Kidney tubule cell (primary cell): ENCODE measurements at regions not wholly inside any gene's neighbourhood (a gene's known extent, or its start where the extent isn't known, plus 50 kb on each side); places are given as distances from the start of the nearest gene placed in this dataset.
"Not testable (repeated sequence)": the region's sequence is repeated elsewhere in the genome, so short reads cannot be mapped to it uniquely, and the experiment has no call there.

Experiments used
- DNase-seq: peaks from one replicate; pipeline ENCODE4 v3.0.0-alpha.2; 2018; ENCODE audit warnings: low spot score

DNA sequence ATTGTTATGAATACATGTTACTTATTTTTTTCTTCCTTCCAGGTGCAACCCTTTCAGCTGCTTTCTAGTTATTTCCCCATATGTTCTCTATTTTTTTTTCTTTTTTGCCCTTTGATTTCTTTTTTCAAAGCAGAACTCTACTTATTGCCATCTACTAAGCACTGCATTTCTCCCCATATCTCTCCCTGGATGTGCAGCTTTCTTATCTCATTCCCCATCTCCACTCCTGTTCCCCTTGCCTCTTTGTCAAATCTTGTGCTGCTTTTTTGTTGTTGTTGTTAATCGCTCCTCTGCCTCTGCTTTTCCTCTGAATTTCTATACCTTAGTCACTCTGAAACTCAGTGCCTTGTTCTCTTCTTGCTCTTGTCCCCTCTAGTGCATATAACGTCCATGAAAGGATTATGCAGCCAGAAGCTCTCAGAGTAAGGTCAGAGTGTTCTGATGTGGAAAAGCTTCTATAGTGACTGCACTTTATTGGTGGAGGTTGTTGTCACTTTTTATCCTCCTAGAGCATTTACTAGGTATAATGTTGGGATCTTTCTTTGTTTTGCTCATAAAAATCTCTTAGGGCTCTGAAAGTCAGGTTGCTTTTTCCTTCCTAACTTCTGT is 51.1 kb upstream of the JADE1 start:
- no peak for DNase-seq

DNA sequence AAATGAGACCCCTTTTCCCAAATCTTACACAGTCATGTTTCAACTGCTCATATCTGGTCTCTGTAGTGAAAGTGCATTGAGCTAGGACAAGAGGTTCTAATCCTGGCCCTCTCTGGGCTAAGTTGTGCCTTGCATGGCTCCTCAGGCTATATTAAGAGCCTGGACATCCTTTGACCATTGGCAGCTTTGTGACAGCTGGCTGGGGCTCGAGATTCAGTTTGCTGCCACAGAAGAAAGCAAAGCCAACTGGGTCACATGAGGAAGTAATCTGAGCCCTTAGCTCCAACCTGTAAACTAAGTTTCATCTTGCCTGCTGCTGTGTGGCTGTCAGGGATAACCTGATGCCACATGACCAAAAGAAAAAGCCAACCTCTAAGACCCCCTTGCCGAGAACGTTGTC is 51.8 kb upstream of the JADE1 start:
- DNase-seq: no peak

DNA sequence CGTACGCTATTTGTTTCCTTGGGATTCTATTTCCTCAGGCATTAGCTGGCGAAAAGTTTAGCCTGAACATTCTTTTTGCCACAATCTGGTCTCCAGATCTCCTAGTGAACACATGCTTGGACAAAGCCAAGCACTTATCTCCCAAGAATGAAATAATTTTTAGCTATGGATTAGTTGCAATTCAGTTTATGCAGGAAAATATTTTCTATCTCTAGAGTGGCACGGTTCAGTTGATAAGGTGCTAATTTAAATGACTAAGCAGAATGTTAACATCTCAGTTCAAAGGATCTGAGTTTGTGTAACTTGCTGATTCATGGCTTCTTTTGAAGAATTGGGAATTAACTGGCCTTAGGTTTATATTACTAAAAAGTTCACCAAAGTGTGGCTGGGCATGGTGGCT is 58.1 kb upstream of the JADE1 start:
- peak; percentile 11 for DNase-seq

DNA sequence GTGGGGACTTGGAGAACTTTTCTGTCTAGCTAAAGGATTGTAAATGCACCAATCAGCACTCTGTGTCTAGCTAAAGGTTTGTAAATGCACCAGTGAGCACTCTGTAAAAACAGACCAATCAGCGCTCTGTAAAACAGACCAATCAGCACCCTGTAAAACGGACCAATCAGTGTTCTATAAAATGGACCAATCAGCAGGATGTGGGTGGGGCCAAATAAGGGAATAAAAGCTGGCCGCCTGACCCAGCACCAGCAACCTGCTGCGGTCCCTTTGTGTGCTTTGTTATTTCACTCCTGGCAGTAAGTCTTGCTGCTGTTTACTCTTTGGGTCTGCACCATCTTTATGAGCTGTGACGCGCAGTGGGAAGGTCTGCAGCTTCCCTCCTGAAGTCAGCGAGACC is 67.8 kb upstream of the JADE1 start:
- DNase-seq: not testable (repeated sequence)

DNA sequence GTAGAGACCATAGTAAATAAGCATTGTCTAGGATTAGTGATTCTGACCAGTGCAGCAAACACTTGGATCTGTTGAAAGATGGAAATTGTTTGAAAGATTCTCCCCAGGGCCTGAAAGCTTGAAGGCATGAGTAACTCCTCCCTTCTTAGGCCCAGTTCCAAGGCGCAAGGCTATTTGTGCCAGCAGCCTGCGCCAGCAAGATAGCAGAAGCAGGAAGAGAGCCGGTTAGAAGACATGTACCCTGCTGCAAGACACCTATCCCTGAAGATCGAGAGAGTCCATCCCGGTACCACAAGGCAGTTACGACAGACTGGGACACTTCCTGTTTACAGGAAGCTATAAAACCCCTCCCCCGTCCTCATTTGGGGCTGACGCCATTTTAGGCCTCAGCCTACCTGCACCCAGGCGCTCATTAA is 72.4 kb upstream of the JADE1 start:
- DNase-seq: no peak

DNA sequence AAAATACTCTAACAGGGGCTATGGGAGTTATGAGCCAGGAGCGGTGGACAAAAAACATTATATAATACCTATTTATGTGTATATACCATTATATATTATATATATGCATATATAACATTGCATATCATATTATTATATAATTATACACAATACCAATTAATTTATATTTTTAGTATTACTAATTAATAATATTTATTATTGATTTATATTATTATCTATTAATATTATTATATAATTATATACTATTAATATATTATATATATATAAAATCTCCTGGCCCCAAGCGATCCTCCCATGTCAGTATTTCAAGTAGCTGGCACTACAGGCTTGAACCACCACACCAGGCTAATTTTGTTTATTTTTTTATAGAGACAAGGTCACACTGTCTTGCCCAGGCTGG is 73.8 kb upstream of the JADE1 start:
- no peak for DNase-seq

DNA sequence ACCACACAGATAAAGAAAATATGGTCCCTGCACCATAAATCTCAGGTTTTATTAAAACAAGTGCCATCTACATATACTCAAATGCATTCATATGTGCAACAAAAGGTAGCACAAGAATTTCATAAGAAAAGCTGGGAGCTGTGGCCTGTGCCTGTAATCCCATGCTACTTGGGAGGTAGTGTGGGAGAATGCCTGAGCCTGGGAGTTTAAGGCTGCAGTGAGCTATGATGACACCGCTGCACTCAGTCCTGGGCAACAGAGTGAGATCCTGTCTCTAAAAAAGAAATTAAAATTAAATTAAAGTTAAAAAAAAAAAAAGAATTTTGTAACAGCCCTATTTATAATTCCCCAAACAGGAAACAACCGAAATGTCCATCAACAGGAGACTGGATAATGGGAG is 81.3 kb upstream of the JADE1 start:
- no peak for DNase-seq

DNA sequence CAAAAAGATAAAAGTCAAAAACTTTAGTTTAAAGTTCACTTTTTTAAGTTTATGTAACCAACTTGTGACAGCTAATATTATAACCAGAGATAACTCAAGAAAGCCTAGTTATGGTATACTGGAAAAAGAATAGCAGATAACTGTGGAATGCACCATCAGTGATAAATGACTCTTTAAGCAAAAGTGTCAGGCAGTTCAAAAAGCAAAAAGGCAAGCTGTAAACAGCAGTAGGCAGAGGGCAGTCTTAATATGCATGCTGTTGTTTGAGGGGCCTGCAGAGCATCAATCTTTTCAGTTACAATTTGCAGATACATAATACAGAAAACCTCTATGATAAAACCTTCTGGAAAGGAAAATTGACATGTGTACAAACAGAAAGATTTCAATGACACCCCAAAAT is 81.8 kb upstream of the JADE1 start:
- DNase-seq: no peak

DNA sequence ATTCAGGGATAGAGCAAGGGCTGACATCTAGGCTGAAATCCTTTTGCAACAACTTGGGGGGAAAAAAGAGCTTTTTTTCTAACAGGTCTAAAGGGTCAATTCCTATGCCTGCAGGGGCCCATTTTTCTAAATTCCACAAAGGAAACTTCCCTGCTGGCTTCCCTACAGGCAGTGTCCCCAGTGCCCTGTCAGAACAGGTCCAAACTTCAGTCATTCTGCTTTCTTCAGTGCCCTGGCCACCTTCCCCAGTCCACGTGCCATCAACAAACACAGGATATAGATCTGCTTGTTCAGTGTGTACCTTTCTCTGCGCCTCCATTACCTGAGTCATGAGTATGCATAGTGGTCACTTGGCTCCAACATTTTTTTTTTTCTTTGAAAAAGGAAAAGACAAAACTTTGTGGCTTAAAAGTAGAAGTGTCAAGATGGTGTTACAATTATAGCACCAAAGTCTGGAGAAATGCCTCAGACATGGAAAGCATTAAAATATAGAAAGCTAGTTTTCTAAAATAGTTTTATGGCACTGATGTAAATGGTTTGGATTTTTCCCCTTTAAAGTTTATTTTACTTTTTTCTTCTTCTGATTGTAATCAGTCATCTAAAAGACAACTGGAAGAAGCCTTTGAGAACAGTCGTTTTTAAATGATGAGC is 84.0 kb upstream of the JADE1 start:
- DNase-seq: no peak

DNA sequence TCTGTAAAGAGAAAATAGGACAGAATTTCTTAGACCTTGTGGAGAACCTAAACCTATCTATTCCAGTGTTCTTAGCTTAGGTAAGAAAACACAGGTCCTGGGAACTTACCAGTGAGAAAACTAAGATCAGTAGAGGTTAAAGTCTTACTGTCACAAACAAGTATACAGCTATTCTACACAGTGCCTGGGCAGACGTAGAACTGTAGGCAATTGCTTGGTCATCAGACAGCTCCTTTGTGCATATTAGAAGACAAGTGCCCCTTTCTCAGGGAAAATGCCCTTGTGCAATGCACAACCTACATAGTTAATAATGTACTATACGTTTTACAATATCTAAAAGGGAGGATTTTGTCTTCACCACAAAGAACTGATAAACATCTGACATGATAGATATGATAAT is 86.6 kb upstream of the JADE1 start:
- DNase-seq: no peak

DNA sequence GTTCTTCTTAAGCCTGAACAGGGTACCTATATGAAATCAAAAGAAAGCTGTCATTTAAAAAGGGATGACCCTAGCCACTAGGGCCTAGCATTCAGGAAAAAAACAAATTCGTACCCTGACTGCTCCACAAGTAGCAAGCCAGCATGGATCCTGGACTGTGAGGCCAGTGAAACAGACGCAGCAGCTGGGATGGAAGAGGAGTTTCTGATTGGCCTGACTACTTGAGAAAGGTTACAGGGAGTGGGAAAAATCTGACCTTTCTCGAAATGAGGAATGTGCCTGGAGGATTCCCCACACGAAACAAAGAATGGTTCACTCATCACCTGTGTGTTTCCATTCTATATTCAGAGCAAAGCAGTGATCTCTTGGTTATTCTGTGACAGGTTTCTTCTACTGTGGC is 87.6 kb upstream of the JADE1 start:
- DNase-seq: no peak

DNA sequence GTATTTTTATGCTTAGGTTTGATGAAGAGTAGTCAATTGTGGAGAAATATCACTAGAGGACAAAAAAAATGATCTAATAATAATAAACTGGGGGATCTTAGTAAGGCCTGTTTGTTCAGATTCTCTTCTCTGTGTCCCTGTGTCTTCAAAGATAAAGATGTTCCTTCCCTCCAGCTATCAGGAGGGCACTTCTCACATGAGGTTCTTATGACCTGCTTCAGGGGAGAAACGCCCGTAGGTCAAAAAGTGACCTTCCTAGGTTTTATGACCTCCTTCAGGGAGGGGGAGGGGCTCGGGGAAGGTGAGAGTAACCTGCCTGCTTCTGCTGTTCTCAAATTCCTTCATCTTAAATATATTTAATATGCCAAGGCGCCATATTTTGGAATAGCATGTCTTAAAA is 89.2 kb upstream of the JADE1 start:
- DNase-seq: no peak

DNA sequence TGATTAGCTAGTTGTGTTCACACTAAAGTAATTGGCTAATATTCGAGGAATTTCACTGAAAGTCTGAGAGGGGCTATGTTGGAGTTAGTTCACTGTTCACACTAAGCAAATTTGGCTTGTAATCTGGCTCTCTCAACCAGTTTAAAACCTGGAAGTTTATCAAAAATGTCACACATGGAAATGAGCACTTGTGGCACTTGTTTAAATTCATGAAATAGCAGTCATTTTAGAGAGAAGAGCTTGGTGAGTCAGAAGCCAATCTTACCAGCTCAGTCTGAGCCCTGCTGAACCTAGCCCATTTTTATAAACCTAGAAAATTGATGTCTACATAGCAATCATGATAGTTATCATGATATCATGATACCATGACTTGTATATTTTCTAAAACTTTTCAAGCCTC is 90.7 kb upstream of the JADE1 start:
- DNase-seq: peak; percentile 15

DNA sequence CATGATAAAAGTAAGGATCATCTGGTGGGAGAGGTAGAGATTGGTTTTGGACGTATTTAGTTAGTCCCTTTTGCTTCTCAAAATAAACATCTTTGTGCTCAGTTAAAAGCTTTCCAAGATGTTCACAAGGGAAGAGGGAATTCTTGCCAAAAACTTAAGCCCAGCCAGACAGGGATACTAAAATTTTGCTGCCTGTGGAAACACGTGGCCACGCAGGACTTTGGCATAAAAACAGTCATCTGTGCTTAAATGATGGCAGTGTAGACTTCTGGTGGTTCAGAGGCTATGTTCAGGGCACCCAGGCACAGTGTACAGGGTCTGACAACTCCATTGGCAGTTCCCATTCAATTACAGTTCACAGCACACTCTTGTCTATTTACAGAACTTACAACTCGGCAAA is 93.2 kb upstream of the JADE1 start:
- no peak for DNase-seq

DNA sequence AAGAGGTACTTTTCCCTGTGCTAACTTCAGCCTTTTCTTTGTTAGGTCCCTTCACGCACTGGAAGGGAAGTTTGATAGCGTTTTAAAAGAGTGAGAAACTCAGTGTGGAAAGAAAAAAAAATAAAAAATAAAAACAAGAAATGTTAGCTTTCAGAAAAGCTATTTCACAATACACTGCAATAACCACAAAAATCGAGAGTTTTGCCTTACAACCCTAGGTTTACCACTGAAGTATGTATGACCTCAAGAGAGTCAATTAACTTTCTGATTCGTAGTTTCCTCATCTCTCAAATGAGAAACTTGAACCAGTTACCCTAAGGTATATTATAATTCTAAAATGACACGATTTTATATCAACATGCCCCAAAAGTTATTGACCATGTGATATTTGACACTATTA is 93.9 kb upstream of the JADE1 start:
- DNase-seq: no peak

DNA sequence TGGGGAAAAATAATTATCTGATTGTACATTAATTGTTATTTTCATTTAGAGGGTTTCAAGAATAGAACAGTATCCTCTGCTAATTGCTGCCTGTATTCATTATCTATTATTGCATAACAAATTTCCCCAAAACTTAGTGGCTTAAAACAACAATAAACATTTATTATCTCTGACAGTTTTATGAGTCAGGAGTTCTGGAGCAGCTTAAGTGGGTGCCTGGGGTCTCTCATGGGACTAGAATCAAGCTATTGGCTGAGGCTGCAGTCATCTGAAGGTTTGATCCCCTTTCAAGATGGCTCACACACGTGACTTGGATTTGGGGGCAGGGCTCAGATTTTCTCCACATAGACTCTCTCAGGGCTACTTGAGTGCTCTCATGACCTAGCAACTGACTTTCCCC is 98.1 kb upstream of the JADE1 start:
- no peak for DNase-seq

DNA sequence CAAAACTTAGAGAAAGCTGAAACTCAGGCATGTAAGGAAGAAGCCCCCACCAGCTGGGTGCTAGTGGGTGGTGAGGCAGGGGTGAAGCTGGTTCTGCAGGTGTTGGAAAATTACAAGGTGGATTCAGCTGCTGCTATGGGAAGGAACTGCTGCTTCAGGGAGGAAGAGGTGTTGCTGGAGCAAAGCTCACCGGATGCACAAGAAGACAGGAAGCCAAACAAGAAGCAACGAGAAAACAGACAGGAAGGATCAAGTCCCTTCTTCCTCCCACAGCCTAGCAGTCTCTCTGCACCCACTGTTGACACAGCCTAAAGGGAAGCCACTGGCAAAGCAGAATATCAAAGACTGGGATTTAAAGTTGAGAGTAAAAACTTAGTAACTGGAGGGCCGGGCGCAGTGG is 100.2 kb upstream of the JADE1 start:
- DNase-seq: no peak

DNA sequence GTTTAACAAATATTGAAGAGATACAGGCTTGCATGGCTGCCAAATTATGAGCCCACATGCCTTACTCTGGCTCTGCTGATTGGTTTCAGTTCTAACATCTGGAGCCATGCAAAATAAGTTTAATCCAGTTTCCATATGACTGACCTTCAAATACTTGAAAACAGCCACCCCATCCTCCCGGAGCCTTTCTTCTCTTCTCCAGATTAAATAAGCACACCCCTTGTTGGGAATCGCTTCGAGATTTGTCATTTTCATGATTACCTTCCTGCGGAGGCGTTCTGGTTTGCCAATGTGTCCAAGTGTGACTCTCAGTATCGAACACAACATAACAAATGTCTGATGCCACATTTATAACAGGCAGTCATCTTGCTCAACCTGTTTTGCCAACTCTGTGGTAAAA is 101.6 kb upstream of the JADE1 start:
- peak; percentile 67 for DNase-seq

DNA sequence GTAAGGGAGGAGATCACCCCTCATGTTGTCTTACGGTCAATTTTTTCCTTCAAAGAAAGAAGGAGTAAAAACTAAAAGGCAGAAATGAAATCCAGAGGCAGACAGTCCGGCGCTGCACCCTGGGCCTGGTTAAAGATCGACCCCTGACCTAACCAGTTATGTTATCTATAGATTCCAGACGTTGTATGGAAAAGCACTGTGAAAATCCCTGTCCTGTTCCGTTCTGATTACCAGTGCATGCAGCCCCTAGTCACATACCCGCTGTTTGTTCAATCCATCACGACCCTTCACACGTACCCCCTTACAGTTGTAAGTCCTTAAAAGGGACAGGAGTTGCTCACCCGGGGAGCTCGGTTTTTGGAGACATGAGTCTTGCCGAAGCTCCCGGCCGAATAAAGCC is 105.6 kb upstream of the JADE1 start:
- DNase-seq: no peak

DNA sequence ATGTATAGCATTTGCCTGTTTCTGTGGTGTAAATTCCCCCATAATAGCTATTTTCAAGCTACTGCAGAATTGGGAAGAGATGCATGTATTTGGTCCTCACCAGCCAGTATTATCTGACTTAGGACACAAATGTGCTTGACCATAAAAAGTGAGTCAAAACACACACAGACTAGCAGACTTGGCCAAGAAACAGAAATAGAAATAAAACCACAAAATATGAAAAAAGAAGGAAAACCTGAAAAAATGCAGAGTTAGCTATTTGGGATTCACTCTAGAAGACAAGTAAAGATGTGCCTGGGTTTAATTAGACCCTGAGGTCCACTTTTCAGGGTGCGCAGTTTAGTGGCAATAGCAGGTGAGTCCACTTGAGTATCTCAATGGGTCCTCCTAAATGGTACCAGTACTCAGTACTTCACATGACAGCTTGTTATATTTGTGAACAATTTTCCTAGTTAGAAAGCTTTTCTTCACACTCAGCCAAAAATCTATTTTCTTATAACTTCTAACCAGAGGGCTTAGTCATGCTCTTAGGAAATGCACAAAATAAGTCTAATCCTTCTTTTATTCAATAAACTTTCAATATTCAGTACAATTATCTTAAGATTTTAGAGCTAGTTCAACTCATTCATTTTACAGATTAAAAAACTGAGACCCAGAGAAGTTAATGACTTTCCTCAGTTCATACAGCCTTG is 108.7 kb upstream of the JADE1 start:
- DNase-seq: no peak

DNA sequence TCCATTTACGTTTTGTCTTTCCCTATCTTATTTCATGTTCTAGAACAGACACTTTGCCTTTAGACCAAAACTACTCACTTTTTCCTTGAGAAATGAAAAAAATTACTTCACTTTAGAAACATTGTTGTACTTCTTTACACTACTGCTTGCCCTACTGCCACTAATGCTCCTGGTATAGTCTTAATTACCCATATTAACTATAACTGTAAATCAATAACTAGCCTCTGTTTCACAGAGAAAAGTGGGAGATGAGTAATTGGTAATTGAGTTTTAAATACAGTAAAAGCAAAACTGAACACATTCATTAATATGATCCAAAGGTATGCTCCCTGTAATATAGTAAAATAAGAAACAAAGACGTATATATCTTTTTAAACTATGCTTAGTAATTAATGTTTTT is 111.1 kb upstream of the JADE1 start:
- peak; percentile 18 for DNase-seq

DNA sequence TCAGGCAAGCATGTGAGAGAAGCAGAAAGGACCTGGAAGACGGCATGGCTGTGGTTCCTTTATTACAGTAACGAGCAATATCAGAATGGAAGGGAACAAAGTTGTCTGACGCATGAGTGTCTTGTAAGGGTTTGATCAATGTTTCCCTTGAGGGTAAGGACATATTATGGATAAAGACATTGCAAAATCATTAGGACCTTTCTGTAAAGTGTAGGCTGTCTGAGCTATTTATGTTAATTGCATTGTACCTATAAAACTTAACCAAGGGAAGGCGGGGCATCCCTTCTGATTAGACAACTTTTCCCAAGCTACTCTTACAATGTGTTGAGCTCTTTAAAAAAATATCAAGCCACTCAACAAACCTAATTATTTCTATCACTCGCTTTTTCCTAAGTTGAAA is 112.2 kb upstream of the JADE1 start:
- no peak for DNase-seq

DNA sequence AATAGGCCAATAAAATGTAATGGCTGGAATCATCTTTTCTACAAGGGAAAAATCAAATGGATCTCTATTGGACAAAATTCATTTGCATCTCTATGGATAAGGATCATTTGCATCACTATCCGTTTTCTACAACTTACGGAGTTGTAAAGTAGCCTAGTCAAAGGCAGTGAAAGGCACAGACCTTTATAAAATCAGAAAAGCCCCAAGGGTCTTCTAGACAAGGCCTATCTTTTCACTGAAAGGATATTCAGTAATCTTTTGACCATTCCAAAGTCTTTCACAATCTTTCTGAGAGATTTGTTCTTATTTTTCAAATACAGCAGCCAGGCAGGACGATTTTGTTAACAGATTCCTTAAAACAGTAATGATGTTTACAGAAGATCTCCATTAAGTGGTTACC is 119.5 kb upstream of the JADE1 start:
- no peak for DNase-seq
